Liver (tissue), 8 donors: ENCODE measurements at regions not wholly inside any gene's neighbourhood (a gene's known extent, or its start where the extent isn't known, plus 50 kb on each side); places are given as distances from the start of the nearest gene placed in this dataset.

Source experiments
- DNase-seq: peaks from one replicate; pipeline ENCODE4 v3.0.0-alpha.2; 2017; ENCODE audit warnings: low spot score
- H3K27ac ChIP-seq, 2 donors: one replicate each; pipeline ENCODE4 v1.7.0; 2013; ENCODE audit warnings: inconsistent platforms in 2 of 2, low read length in 2 of 2, control low read depth in 1 of 2, low read depth in 1 of 2, mild to moderate bottlenecking in 1 of 2
- H3K27me3 ChIP-seq, 4 donors: one replicate each; pipeline versions ENCODE4 v1.6.1 to v1.7.0; 2013; ENCODE audit warnings: low read length in 3 of 4, inconsistent platforms in 1 of 4, mild to moderate bottlenecking in 1 of 4, moderate library complexity in 1 of 4; ENCODE audit not compliant: control insufficient read depth in 4 of 4, insufficient read depth in 4 of 4
- H3K36me3 ChIP-seq, 4 donors: one replicate each; pipeline versions ENCODE4 v1.6.1 to v1.7.0; 2013; ENCODE audit warnings: low read length in 3 of 4, mild to moderate bottlenecking in 3 of 4, low read depth in 1 of 4, moderate library complexity in 1 of 4; ENCODE audit not compliant: control insufficient read depth in 4 of 4, insufficient read depth in 3 of 4
- H3K4me1 ChIP-seq, 4 donors: one replicate each; pipeline versions ENCODE4 v1.6.1 to v1.7.0; 2013; ENCODE audit warnings: low read length in 3 of 4, mild to moderate bottlenecking in 3 of 4, moderate library complexity in 1 of 4; ENCODE audit not compliant: control insufficient read depth in 4 of 4, insufficient read depth in 4 of 4
- H3K4me3 ChIP-seq, 3 donors: one replicate each; pipeline versions ENCODE4 v1.6.1 to v1.7.0; 2013; ENCODE audit warnings: low read length in 3 of 3, control low read depth in 1 of 3, low read depth in 1 of 3, mild to moderate bottlenecking in 1 of 3
- H3K9ac ChIP-seq, 2 donors: one replicate each; pipeline ENCODE4 v1.7.0; 2013; ENCODE audit warnings: low read length in 2 of 2, mild to moderate bottlenecking in 2 of 2, moderate library complexity in 2 of 2, control low read depth in 1 of 2, low read depth in 1 of 2
- H3K9me3 ChIP-seq, 4 donors: one replicate each; pipeline versions ENCODE4 v1.6.1 to v1.7.0; 2013; ENCODE audit warnings: low read length in 3 of 4; ENCODE audit not compliant: control insufficient read depth in 4 of 4
- EGR1 ChIP-seq, 2 donors: IDR thresholded peaks; 2 replicates each; pipeline ENCODE4 v1.6.1; 2016 to 2018; ENCODE audit warnings: antibody characterized with exemption in 2 of 2, low read depth in 2 of 2
- FOXA1 ChIP-seq: IDR thresholded peaks from 2 replicates; pipeline ENCODE4 v1.6.1; 2016; ENCODE audit warnings: antibody characterized with exemption
- FOXA2 ChIP-seq: IDR thresholded peaks from 2 replicates; pipeline ENCODE4 v1.6.1; 2016; ENCODE audit warnings: antibody characterized with exemption
- GABPA ChIP-seq, 2 donors: IDR thresholded peaks in 1 of 2; conservative IDR thresholded peaks in 1 of 2; 2 replicates each; pipeline ENCODE4 v1.6.1; 2016; ENCODE audit warnings: antibody characterized with exemption in 2 of 2, mild to moderate bottlenecking in 1 of 2, moderate library complexity in 1 of 2
- HNF4A ChIP-seq, 2 donors: conservative IDR thresholded peaks; 2 replicates each; pipeline ENCODE4 v1.6.1; 2016; ENCODE audit warnings: antibody characterized with exemption in 2 of 2, mild to moderate bottlenecking in 2 of 2
- HNF4G ChIP-seq: IDR thresholded peaks from 2 replicates; pipeline ENCODE4 v1.6.1; 2016; ENCODE audit warnings: antibody characterized with exemption
- JUND ChIP-seq, 2 donors: IDR thresholded peaks; 2 replicates each; pipeline ENCODE4 v1.6.1; 2016; ENCODE audit warnings: antibody characterized with exemption in 2 of 2
- NR2F2 ChIP-seq: IDR thresholded peaks from 2 replicates; pipeline ENCODE4 v1.6.1; 2016; ENCODE audit warnings: antibody characterized with exemption
- RAD21 ChIP-seq, 2 donors: IDR thresholded peaks; 2 replicates each; pipeline ENCODE4 v1.6.1; 2016; ENCODE audit warnings: antibody characterized with exemption in 2 of 2, mild to moderate bottlenecking in 2 of 2
- RXRA ChIP-seq, 2 donors: IDR thresholded peaks; 2 replicates each; pipeline ENCODE4 v1.6.1; 2017 to 2018; ENCODE audit warnings: antibody characterized with exemption in 2 of 2, mild to moderate bottlenecking in 1 of 2
- SP1 ChIP-seq: IDR thresholded peaks from 2 replicates; pipeline ENCODE4 v1.6.1; 2018; ENCODE audit warnings: antibody characterized with exemption, mild to moderate bottlenecking
- TAF1 ChIP-seq: conservative IDR thresholded peaks from 2 replicates; pipeline ENCODE4 v1.6.1; 2016; ENCODE audit warnings: antibody characterized with exemption, mild to moderate bottlenecking
- YY1 ChIP-seq: IDR thresholded peaks from 2 replicates; pipeline ENCODE4 v1.6.1; 2016; ENCODE audit warnings: antibody characterized with exemption, mild to moderate bottlenecking
- WGBS: extraction: QIAGEN DNeasy Blood & Tissue Kit; methylation state at CpG from one replicate; pipeline ENCODE4 v1.1.7; 2013; 5-methylcytosine and 5-hydroxymethylcytosine counted together
- TF ChIP-seq, protein P1 (sequence below): fragments of 150-350 bp; IDR thresholded peaks from 2 replicates; pipeline ENCODE4 v1.5.1; 2017; ENCODE audit warnings: improper control_type of control experiment, low read depth, low read length; ENCODE audit not compliant: missing input control
- TF ChIP-seq, protein P2 (sequence below): IDR thresholded peaks from 2 replicates; pipeline ENCODE4 v1.6.1; 2016; ENCODE audit warnings: antibody characterized with exemption
- TF ChIP-seq, protein P3 (sequence below): IDR thresholded peaks from 2 replicates; pipeline ENCODE4 v1.6.1; 2016; ENCODE audit warnings: antibody characterized with exemption
- TF ChIP-seq, protein P4 (sequence below): IDR thresholded peaks from 2 replicates; pipeline ENCODE4 v1.6.1; 2016; ENCODE audit warnings: antibody characterized with exemption, mild to moderate bottlenecking
- TF ChIP-seq, protein P5 (sequence below): IDR thresholded peaks from 2 replicates; pipeline ENCODE4 v1.6.1; 2016; ENCODE audit warnings: antibody characterized with exemption
- donor health status: healthy.
- donor health status: healthy.
- donor health status: healthy.
- donor health status: healthy.
- donor health status: healthy.

DNA sequence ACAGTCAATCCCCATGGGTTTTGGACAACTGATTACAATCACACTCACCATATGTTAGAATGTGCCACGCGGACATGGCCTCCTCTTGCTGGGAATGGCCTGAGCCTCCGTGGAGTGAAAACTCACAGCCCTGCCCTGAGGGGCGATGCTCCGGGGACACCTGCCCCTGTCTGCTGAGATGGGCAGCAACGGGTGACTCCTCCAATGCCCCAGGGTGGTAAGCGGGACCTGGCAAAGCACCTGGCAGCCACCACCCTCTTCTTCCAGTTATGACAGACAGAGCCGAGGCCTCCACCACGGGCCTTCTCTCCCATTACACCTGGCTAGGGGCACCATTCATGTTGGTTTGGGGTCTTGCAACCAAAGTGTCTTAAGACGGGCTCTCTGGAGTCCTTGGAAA, 94.9 kb upstream of the COL5A1 start:
- DNase-seq: no peak
- Histone ChIP-seq H3K9me3 (no peaks in the 10 kb centered on the region), H3K9ac (no peak overlapping the region), H3K27me3 (no peaks in the 10 kb centered on the region), H3K4me3 (no peak overlapping the region), H3K4me1 (no peaks in the 10 kb centered on the region), H3K36me3 (no peaks in the 10 kb centered on the region), H3K27ac (no peak overlapping the region)
- TF ChIP-seq HNF4A (conservative IDR thresholded peaks at IDR 0.05) (no peak), RXRA (IDR thresholded peaks at IDR 0.05) (no peak), RAD21 (IDR thresholded peaks at IDR 0.05) (no peak), EGR1 (IDR thresholded peaks at IDR 0.05; ENCODE audit: low read depth in 2 of 2) (no peak), GABPA (IDR thresholded peaks at IDR 0.05 in 1 of 2, conservative IDR thresholded peaks at IDR 0.05 in 1 of 2) (no peak), FOXA1 (no peak), TAF1 (no peak), HNF4G (no peak), SP1 (no peak), NR2F2 (no peak), JUND (IDR thresholded peaks at IDR 0.05) (no peak), YY1 (no peak), FOXA2 (no peak)
- TF ChIP-seq, protein P1, sequence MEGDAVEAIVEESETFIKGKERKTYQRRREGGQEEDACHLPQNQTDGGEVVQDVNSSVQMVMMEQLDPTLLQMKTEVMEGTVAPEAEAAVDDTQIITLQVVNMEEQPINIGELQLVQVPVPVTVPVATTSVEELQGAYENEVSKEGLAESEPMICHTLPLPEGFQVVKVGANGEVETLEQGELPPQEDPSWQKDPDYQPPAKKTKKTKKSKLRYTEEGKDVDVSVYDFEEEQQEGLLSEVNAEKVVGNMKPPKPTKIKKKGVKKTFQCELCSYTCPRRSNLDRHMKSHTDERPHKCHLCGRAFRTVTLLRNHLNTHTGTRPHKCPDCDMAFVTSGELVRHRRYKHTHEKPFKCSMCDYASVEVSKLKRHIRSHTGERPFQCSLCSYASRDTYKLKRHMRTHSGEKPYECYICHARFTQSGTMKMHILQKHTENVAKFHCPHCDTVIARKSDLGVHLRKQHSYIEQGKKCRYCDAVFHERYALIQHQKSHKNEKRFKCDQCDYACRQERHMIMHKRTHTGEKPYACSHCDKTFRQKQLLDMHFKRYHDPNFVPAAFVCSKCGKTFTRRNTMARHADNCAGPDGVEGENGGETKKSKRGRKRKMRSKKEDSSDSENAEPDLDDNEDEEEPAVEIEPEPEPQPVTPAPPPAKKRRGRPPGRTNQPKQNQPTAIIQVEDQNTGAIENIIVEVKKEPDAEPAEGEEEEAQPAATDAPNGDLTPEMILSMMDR: no peak
- TF ChIP-seq, protein P2, sequence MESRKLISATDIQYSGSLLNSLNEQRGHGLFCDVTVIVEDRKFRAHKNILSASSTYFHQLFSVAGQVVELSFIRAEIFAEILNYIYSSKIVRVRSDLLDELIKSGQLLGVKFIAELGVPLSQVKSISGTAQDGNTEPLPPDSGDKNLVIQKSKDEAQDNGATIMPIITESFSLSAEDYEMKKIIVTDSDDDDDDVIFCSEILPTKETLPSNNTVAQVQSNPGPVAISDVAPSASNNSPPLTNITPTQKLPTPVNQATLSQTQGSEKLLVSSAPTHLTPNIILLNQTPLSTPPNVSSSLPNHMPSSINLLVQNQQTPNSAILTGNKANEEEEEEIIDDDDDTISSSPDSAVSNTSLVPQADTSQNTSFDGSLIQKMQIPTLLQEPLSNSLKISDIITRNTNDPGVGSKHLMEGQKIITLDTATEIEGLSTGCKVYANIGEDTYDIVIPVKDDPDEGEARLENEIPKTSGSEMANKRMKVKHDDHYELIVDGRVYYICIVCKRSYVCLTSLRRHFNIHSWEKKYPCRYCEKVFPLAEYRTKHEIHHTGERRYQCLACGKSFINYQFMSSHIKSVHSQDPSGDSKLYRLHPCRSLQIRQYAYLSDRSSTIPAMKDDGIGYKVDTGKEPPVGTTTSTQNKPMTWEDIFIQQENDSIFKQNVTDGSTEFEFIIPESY: no peak
- TF ChIP-seq, protein P3, sequence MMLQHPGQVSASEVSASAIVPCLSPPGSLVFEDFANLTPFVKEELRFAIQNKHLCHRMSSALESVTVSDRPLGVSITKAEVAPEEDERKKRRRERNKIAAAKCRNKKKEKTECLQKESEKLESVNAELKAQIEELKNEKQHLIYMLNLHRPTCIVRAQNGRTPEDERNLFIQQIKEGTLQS: no peak
- TF ChIP-seq, protein P4, sequence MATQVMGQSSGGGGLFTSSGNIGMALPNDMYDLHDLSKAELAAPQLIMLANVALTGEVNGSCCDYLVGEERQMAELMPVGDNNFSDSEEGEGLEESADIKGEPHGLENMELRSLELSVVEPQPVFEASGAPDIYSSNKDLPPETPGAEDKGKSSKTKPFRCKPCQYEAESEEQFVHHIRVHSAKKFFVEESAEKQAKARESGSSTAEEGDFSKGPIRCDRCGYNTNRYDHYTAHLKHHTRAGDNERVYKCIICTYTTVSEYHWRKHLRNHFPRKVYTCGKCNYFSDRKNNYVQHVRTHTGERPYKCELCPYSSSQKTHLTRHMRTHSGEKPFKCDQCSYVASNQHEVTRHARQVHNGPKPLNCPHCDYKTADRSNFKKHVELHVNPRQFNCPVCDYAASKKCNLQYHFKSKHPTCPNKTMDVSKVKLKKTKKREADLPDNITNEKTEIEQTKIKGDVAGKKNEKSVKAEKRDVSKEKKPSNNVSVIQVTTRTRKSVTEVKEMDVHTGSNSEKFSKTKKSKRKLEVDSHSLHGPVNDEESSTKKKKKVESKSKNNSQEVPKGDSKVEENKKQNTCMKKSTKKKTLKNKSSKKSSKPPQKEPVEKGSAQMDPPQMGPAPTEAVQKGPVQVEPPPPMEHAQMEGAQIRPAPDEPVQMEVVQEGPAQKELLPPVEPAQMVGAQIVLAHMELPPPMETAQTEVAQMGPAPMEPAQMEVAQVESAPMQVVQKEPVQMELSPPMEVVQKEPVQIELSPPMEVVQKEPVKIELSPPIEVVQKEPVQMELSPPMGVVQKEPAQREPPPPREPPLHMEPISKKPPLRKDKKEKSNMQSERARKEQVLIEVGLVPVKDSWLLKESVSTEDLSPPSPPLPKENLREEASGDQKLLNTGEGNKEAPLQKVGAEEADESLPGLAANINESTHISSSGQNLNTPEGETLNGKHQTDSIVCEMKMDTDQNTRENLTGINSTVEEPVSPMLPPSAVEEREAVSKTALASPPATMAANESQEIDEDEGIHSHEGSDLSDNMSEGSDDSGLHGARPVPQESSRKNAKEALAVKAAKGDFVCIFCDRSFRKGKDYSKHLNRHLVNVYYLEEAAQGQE: no peak
- TF ChIP-seq, protein P5, sequence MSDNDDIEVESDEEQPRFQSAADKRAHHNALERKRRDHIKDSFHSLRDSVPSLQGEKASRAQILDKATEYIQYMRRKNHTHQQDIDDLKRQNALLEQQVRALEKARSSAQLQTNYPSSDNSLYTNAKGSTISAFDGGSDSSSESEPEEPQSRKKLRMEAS: no peak
- WGBS: 88% methylated on average over 10 of the region's 10 CpGs
